Left lung (tissue), 4 donors: ENCODE measurements at regions not wholly inside any gene's neighbourhood (a gene's known extent, or its start where the extent isn't known, plus 50 kb on each side); places are given as distances from the start of the nearest gene placed in this dataset.

Source experiments
- ATAC-seq: fragments of 200-7000 bp; cut with Tn5 transposase; one replicate; pipeline ENCODE4 v1.9.1; 2020; ENCODE audit warnings: moderate library complexity
- DNase-seq, 4 donors: peaks; one replicate each; pipeline ENCODE4 v3.0.0-alpha.2; 2013 to 2020
- H3K27ac ChIP-seq, 2 donors: fragments of 200-600 bp; sonication (generic) in 1 of 2; one replicate each; pipeline versions ENCODE4 v1.5.0 to v1.8.0; 2020 to 2021
- H3K27me3 ChIP-seq, 2 donors: fragments of 200-600 bp; sonication (generic) in 1 of 2; one replicate each; pipeline versions ENCODE4 v1.5.0 to v1.8.0; 2020 to 2021
- H3K36me3 ChIP-seq, 2 donors: fragments of 200-600 bp; sonication (generic) in 1 of 2; one replicate each; pipeline versions ENCODE4 v1.5.0 to v1.8.0; 2020 to 2021
- H3K4me1 ChIP-seq, 2 donors: fragments of 200-600 bp; one replicate each; pipeline ENCODE4 v1.8.0; 2021
- H3K4me3 ChIP-seq, 2 donors: fragments of 200-600 bp; sonication (generic) in 1 of 2; one replicate each; pipeline versions ENCODE4 v1.5.0 to v1.8.0; 2020 to 2021; ENCODE audit warnings: mild to moderate bottlenecking in 1 of 2
- H3K9me3 ChIP-seq, 2 donors: fragments of 200-600 bp; sonication (generic) in 1 of 2; one replicate each; pipeline versions ENCODE4 v1.5.0 to v1.8.0; 2020 to 2021
- CTCF ChIP-seq, 2 donors: fragments of 200-600 bp; sonication (generic) in 1 of 2; IDR thresholded peaks; one replicate each; pipeline versions ENCODE4 v1.5.0 to v1.8.0; 2021; ENCODE audit warnings: antibody characterized with exemption in 2 of 2
- intact Hi-C, 2 donors: fragments of 100-400 bp; cut with DNase I; formaldehyde crosslinking; loops; one replicate each; pipeline versions ENCODE4 v1.11.2 to v1.14.2; 2022
- donor health status: DM: no; HTN: yes; CAD: no.
- donor health status: DM: no; HTN: no; CAD: no.

GRCh38 chr18:44411976-44412375 lies 268.7 kb upstream of the SETBP1 start:
- no peak for DNase-seq
- H3K27ac ChIP-seq, result no peak overlapping the region
- intact Hi-C loops, result no loop called here
- H3K4me1 ChIP-seq, result no peaks in the 10 kb centered on the region
- peaks cover 0 to 10% of the 10 kb centered on the region in 2 donors for H3K9me3 ChIP-seq
- H3K36me3 ChIP-seq, result no peaks in the 10 kb centered on the region
- H3K27me3 ChIP-seq, result no peaks in the 10 kb centered on the region
- TF ChIP-seq CTCF (IDR thresholded peaks at IDR 0.05), result no peak
- ATAC-seq, result no peak
- no peak overlapping the region for H3K4me3 ChIP-seq

DNA sequence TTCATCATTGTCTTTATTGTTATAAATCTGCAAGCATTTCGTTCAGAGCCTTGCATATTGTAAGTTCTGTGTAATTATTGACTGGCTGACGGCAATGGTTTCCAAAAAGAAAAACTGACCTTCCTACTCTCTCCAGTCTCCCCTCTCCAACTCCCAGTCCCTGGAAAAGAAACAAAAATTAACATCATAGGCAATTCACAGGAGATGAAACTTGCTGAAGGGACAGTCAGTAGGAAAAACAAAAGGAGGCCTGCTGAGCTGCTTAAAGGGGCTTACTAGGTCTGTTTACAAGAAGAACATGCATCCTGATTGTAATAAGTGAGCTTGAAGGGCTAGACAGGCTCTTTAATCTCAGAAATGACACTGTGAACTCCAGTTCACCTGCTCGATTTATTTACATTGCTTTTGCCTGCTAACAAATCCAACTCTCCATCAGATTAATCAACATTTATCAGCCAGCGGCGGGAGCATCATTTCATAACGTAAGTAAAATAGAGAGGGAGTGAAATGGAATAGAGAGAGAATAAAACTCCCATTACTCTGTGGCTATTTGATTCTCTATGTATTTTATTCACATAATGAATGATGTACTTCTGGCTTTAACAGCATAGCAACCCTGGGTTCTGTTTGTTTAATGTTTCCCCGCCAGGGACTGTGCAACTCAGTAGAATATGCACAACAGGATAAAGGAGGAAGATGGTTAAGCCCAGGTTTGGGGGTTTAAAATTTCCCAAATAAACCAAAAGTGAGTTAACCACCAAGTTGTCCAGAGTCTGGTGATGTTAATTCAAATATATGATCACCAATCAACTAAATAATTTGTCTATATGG lies 256.7 kb upstream of the SETBP1 start:
- Histone ChIP-seq H3K27ac (no peak overlapping the region), H3K9me3 (peaks cover 0 to 8% of the 10 kb centered on the region in 2 donors), H3K4me1 (no peaks in the 10 kb centered on the region), H3K27me3 (no peaks in the 10 kb centered on the region), H3K36me3 (no peaks in the 10 kb centered on the region), H3K4me3 (no peak overlapping the region)
- ATAC-seq (no peak), DNase-seq (peak in 2 of 4 donors; percentile 26 to 44)
- no peak for TF ChIP-seq CTCF (IDR thresholded peaks at IDR 0.05)
- intact Hi-C loops, result no loop called here

DNA sequence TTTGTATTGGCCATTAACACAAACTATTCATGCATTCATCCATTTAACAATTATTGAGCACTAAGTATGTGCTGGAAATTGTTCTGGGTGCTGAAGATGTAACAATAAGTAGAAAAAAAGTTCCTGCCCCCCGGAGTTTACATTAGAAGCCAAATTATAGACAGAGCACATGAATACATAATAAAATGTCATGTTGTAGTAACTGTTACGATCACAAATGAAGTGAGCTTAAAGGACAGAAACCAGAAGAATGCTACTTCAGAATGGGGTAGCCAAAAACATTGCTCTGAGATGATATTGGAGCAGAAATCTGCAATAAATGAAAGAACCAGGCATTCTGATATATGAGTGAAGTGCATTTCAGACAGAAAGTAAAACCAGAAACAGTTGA lies 256.0 kb upstream of the SETBP1 start:
- H3K27me3 ChIP-seq, result no peaks in the 10 kb centered on the region
- H3K9me3 ChIP-seq, result peaks cover 0 to 8% of the 10 kb centered on the region in 2 donors
- H3K4me1 ChIP-seq, result no peaks in the 10 kb centered on the region
- TF ChIP-seq CTCF (IDR thresholded peaks at IDR 0.05), result no peak
- no peak overlapping the region for H3K27ac ChIP-seq
- DNase-seq (peak in 2 of 4 donors; percentile 28 to 39), ATAC-seq (no peak)
- no peak overlapping the region for H3K4me3 ChIP-seq
- intact Hi-C loops, result no loop called here
- no peaks in the 10 kb centered on the region for H3K36me3 ChIP-seq

DNA sequence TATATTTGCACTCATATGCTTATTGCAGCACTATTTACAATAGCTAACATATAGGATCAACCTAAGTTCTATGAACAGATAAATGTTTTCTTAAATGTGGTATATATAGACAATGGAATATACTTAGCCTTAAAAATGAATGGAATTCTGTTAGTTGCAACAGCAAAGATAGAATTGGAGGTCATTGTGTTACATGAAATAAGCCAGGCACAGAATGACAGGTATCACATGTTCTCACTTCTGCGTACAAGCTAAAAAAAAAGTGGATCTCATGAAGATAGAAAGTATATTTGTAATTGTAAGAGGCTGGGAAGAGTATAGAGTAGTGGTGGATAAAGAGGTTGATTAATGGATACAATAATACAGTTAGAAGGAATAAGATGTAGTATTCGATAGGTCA lies 255.5 kb upstream of the SETBP1 start:
- no peaks in the 10 kb centered on the region for H3K27me3 ChIP-seq
- no peak overlapping the region for H3K27ac ChIP-seq
- peak in 1 of 4 donors; percentile 5 for DNase-seq
- TF ChIP-seq CTCF (IDR thresholded peaks at IDR 0.05), result no peak
- intact Hi-C loops, result no loop called here
- H3K4me1 ChIP-seq, result no peaks in the 10 kb centered on the region
- no peak overlapping the region for H3K4me3 ChIP-seq
- no peak for ATAC-seq
- H3K9me3 ChIP-seq, result peaks cover 0 to 5% of the 10 kb centered on the region in 2 donors
- no peaks in the 10 kb centered on the region for H3K36me3 ChIP-seq

GRCh38 chr18:44437603-44438002 lies 243.1 kb upstream of the SETBP1 start:
- no peaks in the 10 kb centered on the region for H3K9me3 ChIP-seq
- no peaks in the 10 kb centered on the region for H3K27me3 ChIP-seq
- no peak overlapping the region for H3K27ac ChIP-seq
- no peaks in the 10 kb centered on the region for H3K36me3 ChIP-seq
- intact Hi-C loops, result no loop called here
- no peaks in the 10 kb centered on the region for H3K4me1 ChIP-seq
- DNase-seq, result no peak
- no peak for TF ChIP-seq CTCF (IDR thresholded peaks at IDR 0.05)
- H3K4me3 ChIP-seq, result no peak overlapping the region
- no peak for ATAC-seq
